Breast epithelium (tissue), 4 donors: ENCODE measurements at regions not wholly inside any gene's neighbourhood (a gene's known extent, or its start where the extent isn't known, plus 50 kb on each side); places are given as distances from the start of the nearest gene placed in this dataset.
A peak's percentile ranks its signal among the peaks of the same experiment; 100 is the strongest.

ENCODE experiments used
- DNase-seq, 2 donors: peaks; one replicate each; pipeline ENCODE4 v3.0.0-alpha.2; 2019; ENCODE audit warnings: low spot score in 2 of 2
- H3K27ac ChIP-seq, 2 donors: fragments of 200-600 bp; sonication (generic) in 1 of 2; one replicate each; pipeline ENCODE4 v1.5.1; 2016 to 2019; ENCODE audit warnings: mild to moderate bottlenecking in 1 of 2
- H3K27me3 ChIP-seq, 2 donors: fragments of 200-600 bp; sonication (generic) in 1 of 2; one replicate each; pipeline versions ENCODE4 v1.5.1 to v1.6.0; 2017 to 2019; ENCODE audit warnings: control low read depth in 1 of 2, mild to moderate bottlenecking in 1 of 2
- H3K36me3 ChIP-seq: fragments of 200-600 bp; one replicate; pipeline ENCODE4 v1.5.1; 2019
- H3K4me1 ChIP-seq, 2 donors: fragments of 200-600 bp; sonication (generic); one replicate each; pipeline ENCODE4 v1.5.1; 2016 to 2019; ENCODE audit warnings: control low read depth in 1 of 2
- H3K4me3 ChIP-seq, 3 donors: fragments of 200-600 bp; sonication (generic); 1 replicate in 2 of 3; 2 replicates in 1 of 3; pipeline ENCODE4 v1.5.1; 2016 to 2019; ENCODE audit warnings: mild to moderate bottlenecking in 3 of 3, moderate library complexity in 2 of 3
- H3K9me3 ChIP-seq, 2 donors: fragments of 200-600 bp; sonication (generic) in 1 of 2; one replicate each; pipeline ENCODE4 v1.5.1; 2016 to 2019; ENCODE audit warnings: control low read depth in 1 of 2
- CTCF ChIP-seq, 3 donors: fragments of 450-650 bp; IDR thresholded peaks; one replicate each; pipeline ENCODE4 v1.5.1; 2016 to 2017; ENCODE audit warnings: antibody characterized with exemption in 3 of 3, mild to moderate bottlenecking in 3 of 3, moderate library complexity in 3 of 3
- POLR2A ChIP-seq: fragments of 450-650 bp; IDR thresholded peaks from one replicate; pipeline ENCODE4 v1.6.1; 2016; ENCODE audit warnings: antibody characterized with exemption, mild to moderate bottlenecking, moderate library complexity
- POLR2AphosphoS5 ChIP-seq, 3 donors: sonication (generic); formaldehyde crosslinking; IDR thresholded peaks; one replicate each; pipeline ENCODE4 v1.6.1; 2017; ENCODE audit warnings: antibody characterized with exemption in 3 of 3
- intact Hi-C: fragments of 100-400 bp; cut with DNase I; formaldehyde crosslinking; loops from one replicate; pipeline ENCODE4 v1.15.1; 2023; ENCODE audit warnings: low total_unique reads

- no peak for DNase-seq
- H3K36me3 ChIP-seq: no peaks in the 10 kb centered on the region
- no peaks in the 10 kb centered on the region for H3K27me3 ChIP-seq
- H3K4me3 ChIP-seq: no peak overlapping the region
- intact Hi-C loops: no loop called here
- no peak overlapping the region for H3K27ac ChIP-seq
- peaks cover 0 to 7% of the 10 kb centered on the region in 2 donors for H3K4me1 ChIP-seq
- TF ChIP-seq POLR2AphosphoS5 (IDR thresholded peaks at IDR 0.05) (no peak), POLR2A (no peak), CTCF (IDR thresholded peaks at IDR 0.05) (no peak)
- no peaks in the 10 kb centered on the region for H3K9me3 ChIP-seq
These were observed 98.1 kb upstream of the BLID start for GRCh38 chr11:122214080-122214479.

- Histone ChIP-seq H3K9me3 (no peaks in the 10 kb centered on the region), H3K4me1 (peaks cover 0 to 7% of the 10 kb centered on the region in 2 donors), H3K27ac (no peak overlapping the region), H3K27me3 (no peaks in the 10 kb centered on the region), H3K36me3 (no peaks in the 10 kb centered on the region), H3K4me3 (no peak overlapping the region)
- intact Hi-C loops: no loop called here
- TF ChIP-seq CTCF (IDR thresholded peaks at IDR 0.05) (no peak), POLR2AphosphoS5 (IDR thresholded peaks at IDR 0.05) (no peak), POLR2A (no peak)
- no peak for DNase-seq
These were observed 97.2 kb upstream of the BLID start for GRCh38 chr11:122213171-122213570.

- no peaks in the 10 kb centered on the region for H3K27me3 ChIP-seq
- no peaks in the 10 kb centered on the region for H3K36me3 ChIP-seq
- intact Hi-C loops: no loop called here
- H3K4me1 ChIP-seq: peaks cover 0 to 7% of the 10 kb centered on the region in 2 donors
- DNase-seq: no peak
- H3K9me3 ChIP-seq: no peaks in the 10 kb centered on the region
- TF ChIP-seq CTCF (IDR thresholded peaks at IDR 0.05) (no peak), POLR2AphosphoS5 (IDR thresholded peaks at IDR 0.05) (no peak), POLR2A (no peak)
- H3K27ac ChIP-seq: peak overlapping the region in 1 of 2 donors; percentile 19
- H3K4me3 ChIP-seq: no peak overlapping the region
These were observed 94.5 kb upstream of the BLID start for GRCh38 chr11:122210367-122210997.

GRCh38 chr11:122209619-122210366 is 93.8 kb upstream of the BLID start:
- peak in 1 of 2 donors; percentile 60 for DNase-seq
- Histone ChIP-seq H3K9me3 (no peaks in the 10 kb centered on the region), H3K36me3 (no peaks in the 10 kb centered on the region), H3K27me3 (no peaks in the 10 kb centered on the region), H3K27ac (peak overlapping the region in 1 of 2 donors; percentile 38), H3K4me3 (no peak overlapping the region), H3K4me1 (peaks cover 0 to 7% of the 10 kb centered on the region in 2 donors)
- TF ChIP-seq POLR2AphosphoS5 (IDR thresholded peaks at IDR 0.05) (peak in 2 of 3 donors; percentile 33 to 90), CTCF (IDR thresholded peaks at IDR 0.05) (no peak)
- intact Hi-C loops: no loop called here
